22Rv1 (cell line): ENCODE measurements at regions not wholly inside any gene's neighbourhood (a gene's known extent, or its start where the extent isn't known, plus 50 kb on each side); places are given as distances from the start of the nearest gene placed in this dataset.

Experiments used
- H3K27ac ChIP-seq: fragments of 450-650 bp; 2 replicates; pipeline ENCODE4 v1.5.1; 2017
- CTCF ChIP-seq: fragments of 450-650 bp; IDR thresholded peaks from 2 replicates; pipeline ENCODE4 v1.5.1; 2017; ENCODE audit warnings: mild to moderate bottlenecking
- ZFX ChIP-seq: fragments of 450-650 bp; IDR thresholded peaks from 2 replicates; pipeline ENCODE4 v1.6.1; 2017; ENCODE audit warnings: antibody characterized with exemption, borderline replicate concordance

GRCh38 chr18:6547476-6547875, 132.8 kb upstream of the L3MBTL4 start:
- no peak overlapping the region for H3K27ac ChIP-seq
- TF ChIP-seq CTCF, result no peak
- no peak for TF ChIP-seq ZFX

- no peak overlapping the region for H3K27ac ChIP-seq
- TF ChIP-seq ZFX, result no peak
- TF ChIP-seq CTCF, result no peak
Observed at GRCh38 chr18:6553234-6553900, 138.7 kb upstream of the L3MBTL4 start.

DNA sequence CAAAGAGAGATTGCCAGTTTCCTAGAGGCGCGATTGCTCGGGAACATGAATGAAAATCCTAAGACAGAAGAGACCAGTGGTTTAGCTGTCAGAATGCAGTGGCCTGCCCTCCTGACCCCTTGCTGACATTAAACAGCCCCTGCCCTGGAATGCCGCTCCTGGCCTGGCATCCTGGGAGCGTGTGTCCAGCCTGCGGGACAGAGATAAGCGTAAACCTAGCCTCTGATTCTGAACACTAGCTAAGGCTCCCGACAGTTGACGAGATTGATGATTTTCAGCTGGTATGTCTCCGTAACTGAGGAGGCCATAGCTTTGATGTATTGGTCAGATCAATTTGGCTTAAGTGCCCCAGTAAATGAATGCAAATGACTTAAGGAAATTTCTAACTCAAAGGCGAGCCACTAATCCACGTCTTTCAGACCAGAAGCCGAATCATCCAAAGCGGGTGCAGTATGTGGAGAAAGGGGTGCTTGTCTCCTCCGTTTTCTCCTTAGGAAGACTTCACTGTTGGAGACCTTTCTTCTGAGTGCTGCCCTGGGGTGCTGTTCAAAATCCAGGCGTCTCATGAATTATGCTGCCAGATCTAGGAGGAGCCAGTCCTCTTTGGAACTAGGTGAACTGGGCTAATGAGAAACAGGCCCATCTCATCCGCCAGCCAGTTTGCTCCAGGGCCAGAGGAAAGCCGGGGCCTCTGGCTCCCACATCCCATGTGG, 142.5 kb upstream of the L3MBTL4 start:
- TF ChIP-seq ZFX, result no peak
- no peak for TF ChIP-seq CTCF
- no peak overlapping the region for H3K27ac ChIP-seq

DNA sequence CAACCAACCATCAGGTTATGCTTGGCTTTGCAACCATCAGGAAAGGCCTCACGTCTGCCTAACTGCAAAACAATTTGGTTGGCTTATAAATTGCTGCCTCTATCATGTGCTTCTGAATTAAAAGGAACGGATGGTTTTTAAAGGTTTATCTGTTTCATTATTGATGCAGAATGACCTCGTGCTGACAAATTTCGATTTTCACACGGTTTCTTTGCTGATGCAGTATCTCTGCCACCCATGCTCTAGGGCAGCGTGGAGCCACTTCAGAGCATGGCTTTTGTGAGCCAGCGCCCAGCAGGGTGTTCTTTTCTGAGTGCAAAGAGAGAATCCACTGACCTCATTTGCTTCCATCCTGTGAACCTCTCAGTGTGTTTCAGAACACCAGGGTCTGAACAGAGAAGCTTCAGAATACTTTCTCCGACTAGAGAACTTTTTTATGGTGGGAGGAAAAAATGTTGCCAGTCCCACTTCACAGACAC, 143.1 kb upstream of the L3MBTL4 start:
- no peak overlapping the region for H3K27ac ChIP-seq
- TF ChIP-seq CTCF, result no peak
- no peak for TF ChIP-seq ZFX

GRCh38 chr18:6558446-6559156, 143.9 kb upstream of the L3MBTL4 start:
- H3K27ac ChIP-seq, result no peak overlapping the region
- TF ChIP-seq ZFX, result no peak
- TF ChIP-seq CTCF, result no peak

- H3K27ac ChIP-seq, result no peak overlapping the region
- TF ChIP-seq ZFX, result no peak
- no peak for TF ChIP-seq CTCF
Observed at GRCh38 chr18:6559296-6559695, 144.6 kb upstream of the L3MBTL4 start.

DNA sequence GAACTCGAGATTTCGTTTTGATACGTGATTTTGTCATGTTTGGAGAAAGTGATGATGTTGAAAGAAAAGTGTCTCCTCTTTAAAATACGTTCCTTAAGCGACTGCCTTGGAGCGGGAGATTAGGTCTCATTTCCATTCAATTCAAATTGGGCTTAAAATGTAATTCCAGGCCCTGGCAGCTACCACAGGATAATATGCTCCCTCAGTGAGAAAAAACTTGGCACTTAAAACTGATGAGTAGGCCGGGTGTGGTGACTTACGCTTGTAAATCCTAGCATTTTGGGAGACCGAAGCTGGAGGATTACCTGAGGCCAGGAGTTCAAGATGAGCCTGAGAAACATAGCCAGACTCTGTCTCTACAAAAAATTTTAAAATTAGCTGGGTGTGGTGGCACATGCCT, 146.3 kb upstream of the L3MBTL4 start:
- TF ChIP-seq CTCF (no peak), ZFX (no peak)
- H3K27ac ChIP-seq, result no peak overlapping the region
